HFFc6 (cell line): ENCODE measurements at regions not wholly inside any gene's neighbourhood (a gene's known extent, or its start where the extent isn't known, plus 50 kb on each side); places are given as distances from the start of the nearest gene placed in this dataset.

Experiments used
- DNase-seq: peaks from one replicate; pipeline ENCODE4 v3.0.0-alpha.2; 2018
- H3K27ac Mint-ChIP-seq: 2 replicates; pipeline ENCODE4 v1.8.0; 2020; ENCODE audit warnings: mild to moderate bottlenecking, mixed read lengths
- H3K27me3 Mint-ChIP-seq: 2 replicates; pipeline ENCODE4 v1.8.0; 2021; ENCODE audit warnings: mild to moderate bottlenecking, moderate library complexity, mixed read lengths; ENCODE audit not compliant: insufficient read depth
- H3K36me3 Mint-ChIP-seq: 2 replicates; pipeline ENCODE4 v1.8.0; 2021; ENCODE audit warnings: low read depth, mixed read lengths
- H3K4me1 Mint-ChIP-seq: 2 replicates; pipeline ENCODE4 v1.8.0; 2020; ENCODE audit warnings: low read depth, mixed read lengths
- H3K4me3 Mint-ChIP-seq: 2 replicates; pipeline ENCODE4 v1.8.0; 2020; ENCODE audit warnings: mild to moderate bottlenecking, moderate library complexity, mixed read lengths
- H3K9me3 Mint-ChIP-seq: 2 replicates; pipeline ENCODE4 v1.8.0; 2020; ENCODE audit warnings: mild to moderate bottlenecking, mixed read lengths
- TF ChIP-seq, protein P1 (sequence below): fragments of 200-600 bp; sonication (generic); IDR thresholded peaks from 2 replicates; pipeline ENCODE4 v1.5.0; 2021; ENCODE audit warnings: antibody characterized with exemption, mild to moderate bottlenecking

DNA sequence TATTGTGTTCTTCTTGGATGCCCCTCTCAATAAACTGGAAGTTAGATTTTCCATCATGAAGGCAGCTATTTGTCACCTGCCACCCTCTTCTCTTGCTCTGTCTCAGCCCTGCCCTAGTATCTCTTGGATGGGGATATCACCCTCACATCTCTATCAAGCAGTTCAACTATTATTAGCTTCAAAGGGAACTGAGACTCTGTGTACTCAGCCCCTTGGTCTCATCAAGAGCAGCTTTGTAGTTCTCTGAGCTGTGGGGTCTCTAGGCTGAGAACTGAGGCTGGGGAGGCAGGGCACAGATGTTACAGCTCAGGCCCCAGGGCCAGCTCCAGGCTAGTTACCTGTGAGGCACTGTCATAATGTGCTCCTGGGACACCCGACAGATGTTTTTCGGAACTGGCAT, 130.3 kb downstream of the DAD1 start:
- H3K4me3 Mint-ChIP-seq = no peak overlapping the region
- no peak overlapping the region for H3K27ac Mint-ChIP-seq
- H3K4me1 Mint-ChIP-seq = no peaks in the 10 kb centered on the region
- TF ChIP-seq, protein P1, sequence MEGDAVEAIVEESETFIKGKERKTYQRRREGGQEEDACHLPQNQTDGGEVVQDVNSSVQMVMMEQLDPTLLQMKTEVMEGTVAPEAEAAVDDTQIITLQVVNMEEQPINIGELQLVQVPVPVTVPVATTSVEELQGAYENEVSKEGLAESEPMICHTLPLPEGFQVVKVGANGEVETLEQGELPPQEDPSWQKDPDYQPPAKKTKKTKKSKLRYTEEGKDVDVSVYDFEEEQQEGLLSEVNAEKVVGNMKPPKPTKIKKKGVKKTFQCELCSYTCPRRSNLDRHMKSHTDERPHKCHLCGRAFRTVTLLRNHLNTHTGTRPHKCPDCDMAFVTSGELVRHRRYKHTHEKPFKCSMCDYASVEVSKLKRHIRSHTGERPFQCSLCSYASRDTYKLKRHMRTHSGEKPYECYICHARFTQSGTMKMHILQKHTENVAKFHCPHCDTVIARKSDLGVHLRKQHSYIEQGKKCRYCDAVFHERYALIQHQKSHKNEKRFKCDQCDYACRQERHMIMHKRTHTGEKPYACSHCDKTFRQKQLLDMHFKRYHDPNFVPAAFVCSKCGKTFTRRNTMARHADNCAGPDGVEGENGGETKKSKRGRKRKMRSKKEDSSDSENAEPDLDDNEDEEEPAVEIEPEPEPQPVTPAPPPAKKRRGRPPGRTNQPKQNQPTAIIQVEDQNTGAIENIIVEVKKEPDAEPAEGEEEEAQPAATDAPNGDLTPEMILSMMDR = no peak
- DNase-seq = no peak
- peaks cover 39% of the 10 kb centered on the region for H3K27me3 Mint-ChIP-seq
- H3K36me3 Mint-ChIP-seq = no peaks in the 10 kb centered on the region
- H3K9me3 Mint-ChIP-seq = no peaks in the 10 kb centered on the region

DNA sequence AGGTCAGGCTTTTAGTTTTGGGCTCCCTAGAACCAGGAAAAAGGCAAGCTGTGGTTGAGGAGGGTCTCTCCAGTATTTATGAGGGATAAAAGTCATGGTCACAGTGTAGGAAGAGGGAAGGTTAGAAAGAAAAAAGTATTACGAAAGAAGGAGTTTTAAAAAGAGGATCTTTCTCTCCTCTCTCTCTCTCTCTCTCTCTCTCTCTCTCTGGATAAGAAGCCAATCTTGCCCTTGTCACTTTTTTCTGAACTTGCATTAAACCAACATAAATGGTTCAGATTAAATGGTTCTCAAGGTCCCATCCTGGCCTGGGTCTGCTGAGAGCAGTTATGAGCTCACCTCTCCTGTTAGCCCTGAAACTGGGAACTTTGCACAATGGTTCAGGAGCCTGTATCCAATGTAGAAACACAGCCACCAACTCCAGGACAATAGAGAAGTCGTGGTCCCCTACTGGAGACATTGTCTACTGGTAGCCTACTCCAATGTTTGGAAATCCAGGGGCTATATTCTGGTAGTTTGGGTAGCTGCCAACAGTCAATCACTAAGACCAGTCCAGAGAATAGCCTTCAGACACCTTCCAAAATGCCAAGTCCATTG, 131.9 kb downstream of the DAD1 start:
- no peaks in the 10 kb centered on the region for H3K4me1 Mint-ChIP-seq
- no peak for DNase-seq
- H3K36me3 Mint-ChIP-seq = no peaks in the 10 kb centered on the region
- TF ChIP-seq, protein P1 = no peak
- H3K27me3 Mint-ChIP-seq = peaks cover 42% of the 10 kb centered on the region
- no peak overlapping the region for H3K4me3 Mint-ChIP-seq
- H3K27ac Mint-ChIP-seq = no peak overlapping the region
- H3K9me3 Mint-ChIP-seq = no peaks in the 10 kb centered on the region

DNA sequence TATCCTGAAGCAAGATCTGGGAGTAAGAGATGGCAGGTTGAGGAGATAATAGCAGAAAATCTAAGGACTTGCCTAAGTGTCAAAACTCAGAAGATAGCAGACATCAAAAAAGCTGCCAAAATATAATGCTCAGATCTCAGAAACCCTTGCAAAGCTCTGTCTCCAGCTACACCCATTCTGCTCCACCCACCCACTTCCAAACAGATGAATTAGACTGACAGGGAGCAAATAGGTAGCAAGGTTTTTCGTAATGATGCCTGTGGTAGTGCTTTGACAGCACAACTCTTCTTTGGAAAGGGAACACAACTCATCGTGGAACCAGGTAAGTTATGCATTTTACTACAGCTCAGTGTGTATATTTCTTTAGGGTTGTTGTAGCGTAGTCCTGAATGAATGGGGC, 132.6 kb downstream of the DAD1 start:
- Mint-ChIP-seq H3K4me1 (no peaks in the 10 kb centered on the region), H3K27me3 (peaks cover 45% of the 10 kb centered on the region), H3K36me3 (no peaks in the 10 kb centered on the region), H3K27ac (no peak overlapping the region), H3K4me3 (no peak overlapping the region), H3K9me3 (no peaks in the 10 kb centered on the region)
- TF ChIP-seq, protein P1 = no peak
- DNase-seq = no peak

DNA sequence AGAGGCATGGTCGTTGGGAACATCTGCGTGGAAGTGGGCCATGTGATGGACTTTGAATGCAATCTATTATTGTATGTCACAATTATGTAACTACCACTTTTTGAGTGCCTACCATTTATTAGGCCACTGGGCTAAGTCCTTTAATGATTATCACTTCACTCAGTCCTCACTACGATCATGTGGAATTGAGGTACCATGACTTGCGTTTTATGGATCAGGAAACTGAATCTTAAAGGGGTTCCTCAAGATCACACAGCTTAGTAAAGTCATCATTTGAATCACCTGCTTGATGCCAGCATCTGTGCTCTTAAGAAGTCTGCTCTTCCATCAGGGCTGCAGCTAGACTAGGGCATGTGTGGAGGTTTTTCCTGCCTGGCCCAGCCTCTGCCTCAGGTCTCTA, 136.7 kb downstream of the DAD1 start:
- peaks cover 49% of the 10 kb centered on the region for H3K27me3 Mint-ChIP-seq
- DNase-seq = no peak

DNA sequence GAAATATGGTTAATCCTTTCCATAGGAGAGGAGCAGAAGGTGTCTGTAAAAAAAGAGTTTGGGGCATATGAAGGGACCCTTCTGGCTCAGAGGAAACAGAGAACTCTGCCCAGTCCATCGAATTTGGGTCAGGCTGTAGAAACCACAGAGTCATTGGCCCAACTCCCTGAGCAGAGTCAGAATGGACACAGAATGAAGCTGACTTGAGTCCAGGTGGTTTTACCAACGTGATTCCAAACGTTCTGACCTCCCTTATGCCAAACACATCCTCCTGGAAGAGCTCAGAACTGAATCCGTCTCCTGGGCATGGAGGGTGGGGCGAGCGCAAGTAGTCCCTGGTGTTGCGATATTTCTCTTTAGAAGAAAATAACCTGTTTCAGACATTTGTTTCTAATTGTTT, 138.8 kb downstream of the DAD1 start:
- Mint-ChIP-seq H3K27ac (no peak overlapping the region), H3K27me3 (peaks cover 40% of the 10 kb centered on the region), H3K36me3 (no peaks in the 10 kb centered on the region), H3K4me3 (no peak overlapping the region), H3K4me1 (no peaks in the 10 kb centered on the region; the same call in 1 of the 2 replicates), H3K9me3 (no peaks in the 10 kb centered on the region)
- TF ChIP-seq, protein P1 = no peak
- no peak for DNase-seq

More for the DNA sequence above, 136.7 kb downstream of the DAD1 start:
- H3K36me3 Mint-ChIP-seq = no peaks in the 10 kb centered on the region
- no peaks in the 10 kb centered on the region; the same call in 1 of the 2 replicates for H3K4me1 Mint-ChIP-seq
- H3K9me3 Mint-ChIP-seq = no peaks in the 10 kb centered on the region
- no peak overlapping the region for H3K27ac Mint-ChIP-seq
- no peak overlapping the region for H3K4me3 Mint-ChIP-seq
- TF ChIP-seq, protein P1 = no peak

DNA sequence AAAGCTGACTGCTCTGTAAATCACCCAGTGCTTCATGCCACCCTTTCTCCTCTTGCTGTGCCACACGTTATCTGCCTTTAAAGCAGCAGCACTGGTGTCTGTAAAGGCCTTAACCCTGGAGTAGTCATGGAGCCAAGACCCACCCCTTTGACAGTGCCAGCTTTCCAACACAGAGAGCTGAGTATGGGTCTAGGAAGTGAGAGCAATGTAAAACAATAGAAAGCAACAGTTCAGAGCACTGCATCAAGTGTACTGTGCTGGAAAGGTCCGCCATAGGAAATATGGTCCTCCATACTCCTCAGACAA, 139.5 kb downstream of the DAD1 start:
- H3K27me3 Mint-ChIP-seq = peaks cover 37% of the 10 kb centered on the region
- H3K4me1 Mint-ChIP-seq = no peaks in the 10 kb centered on the region; the same call in 1 of the 2 replicates
- H3K36me3 Mint-ChIP-seq = no peaks in the 10 kb centered on the region
- DNase-seq = no peak
- H3K27ac Mint-ChIP-seq = no peak overlapping the region
- H3K4me3 Mint-ChIP-seq = no peak overlapping the region
- H3K9me3 Mint-ChIP-seq = no peaks in the 10 kb centered on the region
- TF ChIP-seq, protein P1 = no peak
